ENCODE measurements at regions not wholly inside any gene's neighbourhood (a gene's known extent, or its start where the extent isn't known, plus 50 kb on each side); places are given as distances from the start of the nearest gene placed in this dataset.

GRCh38 chr10:31621733-31622132, 302.7 kb downstream of the ZEB1 start:
- intact Hi-C loops (cut with micrococcal nuclease) (no loop called here), dilution Hi-C loops (cut with HindIII; ENCODE audit: low sequenced_read_pairs, unreplicated experiment) (no loop called here), in situ Hi-C loops (cut with MboI; ENCODE audit: low sequenced_read_pairs) (no loop called here)
- no peak overlapping the region for H2AK5ac ChIP-seq (ENCODE audit: low read depth, low read length)
- no peak overlapping the region for H2BK15ac ChIP-seq (ENCODE audit: low read depth, low read length)
- no peak overlapping the region for H4K5ac ChIP-seq (ENCODE audit: low read depth, low read length)
- H4K8ac ChIP-seq (ENCODE audit: low read depth in 2 of 2, low read length in 2 of 2) = no peak overlapping the region
- H3K18ac ChIP-seq (ENCODE audit: low read depth, low read length) = no peak overlapping the region
- no peak overlapping the region for H2AK9ac ChIP-seq (replicated peaks; ENCODE audit: low read depth, low read length, poor library complexity)
- no peaks in the 10 kb centered on the region for H3K79me1 ChIP-seq (ENCODE audit: low read depth in 1 of 2, low read length in 2 of 2)
- no peaks in the 10 kb centered on the region; the same call in 1 of the 2 replicates for H3K9me3 ChIP-seq (ENCODE audit: control insufficient read depth, insufficient read depth, low read length)
- no peak overlapping the region for H2BK120ac ChIP-seq (ENCODE audit: low read depth, low read length)
- no peak for TF ChIP-seq BHLHE40 (IDR thresholded peaks at IDR 0.05; ENCODE audit: low read depth, low read length)
- TF ChIP-seq CHD1 (IDR thresholded peaks at IDR 0.05; ENCODE audit: low read depth, low read length) = no peak
- DNase-seq = no peak
- no peak overlapping the region for H2BK5ac ChIP-seq (ENCODE audit: low read depth, low read length, poor library complexity, severe bottlenecking)
- H3K4ac ChIP-seq (ENCODE audit: low read depth, low read length) = no peak overlapping the region
- H3K36me3 ChIP-seq (ENCODE audit: control insufficient read depth, insufficient read depth, low read length) = no peaks in the 10 kb centered on the region
- no peak overlapping the region for H3K4me3 ChIP-seq (ENCODE audit: insufficient read depth, low read depth, low read length)
- ATAC-seq (ENCODE audit: low read depth) = no peak
- no peak overlapping the region for H3K23ac ChIP-seq (ENCODE audit: low read depth, low read length)
- no peak overlapping the region for H2AFZ ChIP-seq (replicated peaks; ENCODE audit: low read length, poor library complexity)
- H3K4me1 ChIP-seq (ENCODE audit: control insufficient read depth, insufficient read depth, low read length) = peaks cover 9% of the 10 kb centered on the region
- ChIA-PET POLR2A (ENCODE audit: unreplicated experiment) (no interaction called here), CTCF (interaction anchor here (0.6 kb wide), 1 partner anchor 60 kb away, joined by 5 read pairs; no protein-coding TSS in a partner anchor)
- 100% methylated on average over 1 of the region's 1 CpG; no CpG with 5 or more reads in 1 of the 2 experiments for WGBS, 2 experiments (ENCODE audit: extremely low coverage in 2 of 2, insufficient read length in 1 of 2)
- no peak overlapping the region for H3K9ac ChIP-seq (ENCODE audit: low read depth, low read length)
- no peak overlapping the region for H3K56ac ChIP-seq (ENCODE audit: extremely low read depth, insufficient read depth, low read length)
- no peak overlapping the region for H3K27ac ChIP-seq (ENCODE audit: insufficient read depth, low read length)
- no peak overlapping the region for H3K4me2 ChIP-seq (ENCODE audit: low read depth, low read length)
- no TSS peak for BruUV-seq (replicated peaks)
- H3K9me1 ChIP-seq (ENCODE audit: insufficient read depth, low read length) = peaks cover 4% of the 10 kb centered on the region
- H4K91ac ChIP-seq (ENCODE audit: insufficient read depth, low read depth, low read length) = no peak overlapping the region
- no peak overlapping the region for H3K14ac ChIP-seq (replicated peaks; ENCODE audit: low read depth, low read length)
- H3K27me3 ChIP-seq (ENCODE audit: control insufficient read depth, insufficient read depth, low read length) = no peaks in the 10 kb centered on the region
- H2BK20ac ChIP-seq (ENCODE audit: low read depth, low read length) = no peak overlapping the region
- no peaks in the 10 kb centered on the region for H4K20me1 ChIP-seq (ENCODE audit: insufficient read depth, low read length)
